Gastrocnemius medialis (tissue), 4 donors: ENCODE measurements at regions not wholly inside any gene's neighbourhood (a gene's known extent, or its start where the extent isn't known, plus 50 kb on each side); places are given as distances from the start of the nearest gene placed in this dataset.

ENCODE experiments used
- ATAC-seq, 2 donors: fragments of 150-250 bp; one replicate each; pipeline ENCODE4 v1.9.1; 2016
- DNase-seq, 2 donors: peaks; one replicate each; pipeline ENCODE4 v3.0.0-alpha.2; 2019
- H3K27ac ChIP-seq, 4 donors: fragments of 200-600 bp; sonication (generic); 1 replicate in 1 of 4; 2 replicates in 3 of 4; pipeline ENCODE4 v1.5.1; 2016 to 2018; ENCODE audit warnings: mild to moderate bottlenecking in 2 of 4, moderate library complexity in 1 of 4
- H3K27me3 ChIP-seq, 3 donors: fragments of 200-600 bp; sonication (generic) in 2 of 3; 1 replicate in 1 of 3; 2 replicates in 2 of 3; pipeline versions ENCODE4 v1.5.1 to v1.6.0; 2016 to 2019; ENCODE audit warnings: mild to moderate bottlenecking in 1 of 3, moderate library complexity in 1 of 3
- H3K36me3 ChIP-seq, 2 donors: fragments of 200-600 bp; sonication (generic) in 1 of 2; one replicate each; pipeline ENCODE4 v1.5.1; 2017 to 2018
- H3K4me1 ChIP-seq, 2 donors: fragments of 200-600 bp; sonication (generic) in 1 of 2; one replicate each; pipeline ENCODE4 v1.5.1; 2016 to 2017; ENCODE audit warnings: mild to moderate bottlenecking in 2 of 2
- H3K4me3 ChIP-seq, 4 donors: fragments of 200-600 bp; sonication (generic) in 3 of 4; 1 replicate in 1 of 4; 2 replicates in 3 of 4; pipeline ENCODE4 v1.5.1; 2016 to 2019; ENCODE audit warnings: mild to moderate bottlenecking in 2 of 4
- H3K9me3 ChIP-seq, 3 donors: fragments of 200-600 bp; sonication (generic) in 2 of 3; 1 replicate in 1 of 3; 2 replicates in 2 of 3; pipeline ENCODE4 v1.5.1; 2016 to 2019
- POLR2A ChIP-seq, 2 donors: fragments of 450-650 bp; IDR thresholded peaks; one replicate each; pipeline ENCODE4 v1.6.1; 2017; ENCODE audit warnings: antibody characterized with exemption in 2 of 2, mild to moderate bottlenecking in 2 of 2, moderate library complexity in 2 of 2
- in situ Hi-C, 4 donors: fragments of 200-750 bp; cut with MboI; loops; one replicate each; pipeline versions ENCODE4 v1.15.0 to v1.8.0; 2017; ENCODE audit warnings: low sequenced_read_pairs in 4 of 4
- intact Hi-C: fragments of 100-400 bp; cut with DNase I; formaldehyde crosslinking; loops from one replicate; pipeline ENCODE4 v1.15.1; 2023; ENCODE audit warnings: low total_unique reads
- TF ChIP-seq, protein P1 (sequence below), 5 experiments: fragments of 450-650 bp in 3 of 5; fragments of 200-600 bp in 2 of 5; sonication (generic) in 2 of 5; IDR thresholded peaks in 4 of 5; conservative IDR thresholded peaks in 1 of 5; 1 replicate in 4 of 5; 2 replicates in 1 of 5; pipeline ENCODE4 v1.5.1; 2016 to 2019; ENCODE audit warnings: antibody characterized with exemption in 5 of 5, mild to moderate bottlenecking in 3 of 5, moderate library complexity in 3 of 5

DNA sequence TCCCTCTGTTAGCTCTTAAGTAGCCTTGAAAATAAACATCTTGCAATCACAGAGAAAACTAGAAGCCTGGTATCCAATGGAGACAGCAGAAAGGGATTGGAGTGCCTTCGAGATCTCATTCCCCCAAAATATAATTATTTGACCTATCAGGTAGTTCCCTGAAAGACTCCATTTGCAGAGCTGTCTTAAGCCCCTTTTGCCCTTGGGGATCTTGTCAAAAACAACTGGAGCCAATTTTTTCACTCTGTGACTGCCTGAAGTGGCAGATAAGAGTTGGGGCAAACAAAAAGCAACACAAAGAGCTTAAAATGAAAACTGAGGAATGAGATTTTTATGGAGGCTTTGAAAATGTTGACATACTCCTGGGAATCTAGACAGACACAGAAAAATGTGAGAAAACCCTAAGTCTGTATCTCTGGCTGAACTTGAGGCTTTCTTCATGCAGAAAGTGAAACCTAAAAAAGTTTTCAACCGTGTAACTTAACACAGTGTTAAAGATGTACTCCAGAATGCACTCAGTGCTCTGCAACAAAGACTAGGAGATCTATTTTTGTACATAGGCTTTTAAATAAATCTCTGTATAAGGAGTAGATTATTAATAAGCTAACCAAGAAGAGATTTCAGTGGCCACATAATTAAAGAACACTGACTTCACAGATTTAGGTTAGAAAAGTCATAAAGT is 971.1 kb upstream of the MAN1A1 start:
- H3K27me3 ChIP-seq, result no peaks in the 10 kb centered on the region
- H3K9me3 ChIP-seq, result no peaks in the 10 kb centered on the region
- no peak for ATAC-seq
- no peak overlapping the region for H3K27ac ChIP-seq
- H3K36me3 ChIP-seq, result no peaks in the 10 kb centered on the region
- no peak overlapping the region for H3K4me3 ChIP-seq
- H3K4me1 ChIP-seq, result no peaks in the 10 kb centered on the region
- TF ChIP-seq, protein P1, sequence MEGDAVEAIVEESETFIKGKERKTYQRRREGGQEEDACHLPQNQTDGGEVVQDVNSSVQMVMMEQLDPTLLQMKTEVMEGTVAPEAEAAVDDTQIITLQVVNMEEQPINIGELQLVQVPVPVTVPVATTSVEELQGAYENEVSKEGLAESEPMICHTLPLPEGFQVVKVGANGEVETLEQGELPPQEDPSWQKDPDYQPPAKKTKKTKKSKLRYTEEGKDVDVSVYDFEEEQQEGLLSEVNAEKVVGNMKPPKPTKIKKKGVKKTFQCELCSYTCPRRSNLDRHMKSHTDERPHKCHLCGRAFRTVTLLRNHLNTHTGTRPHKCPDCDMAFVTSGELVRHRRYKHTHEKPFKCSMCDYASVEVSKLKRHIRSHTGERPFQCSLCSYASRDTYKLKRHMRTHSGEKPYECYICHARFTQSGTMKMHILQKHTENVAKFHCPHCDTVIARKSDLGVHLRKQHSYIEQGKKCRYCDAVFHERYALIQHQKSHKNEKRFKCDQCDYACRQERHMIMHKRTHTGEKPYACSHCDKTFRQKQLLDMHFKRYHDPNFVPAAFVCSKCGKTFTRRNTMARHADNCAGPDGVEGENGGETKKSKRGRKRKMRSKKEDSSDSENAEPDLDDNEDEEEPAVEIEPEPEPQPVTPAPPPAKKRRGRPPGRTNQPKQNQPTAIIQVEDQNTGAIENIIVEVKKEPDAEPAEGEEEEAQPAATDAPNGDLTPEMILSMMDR (IDR thresholded peaks at IDR 0.05 in 4 of 5, conservative IDR thresholded peaks at IDR 0.05 in 1 of 5), result no peak
- TF ChIP-seq POLR2A (IDR thresholded peaks at IDR 0.05), result no peak
- in situ Hi-C loops (no loop called here), intact Hi-C loops (no loop called here)
- DNase-seq, result no peak

DNA sequence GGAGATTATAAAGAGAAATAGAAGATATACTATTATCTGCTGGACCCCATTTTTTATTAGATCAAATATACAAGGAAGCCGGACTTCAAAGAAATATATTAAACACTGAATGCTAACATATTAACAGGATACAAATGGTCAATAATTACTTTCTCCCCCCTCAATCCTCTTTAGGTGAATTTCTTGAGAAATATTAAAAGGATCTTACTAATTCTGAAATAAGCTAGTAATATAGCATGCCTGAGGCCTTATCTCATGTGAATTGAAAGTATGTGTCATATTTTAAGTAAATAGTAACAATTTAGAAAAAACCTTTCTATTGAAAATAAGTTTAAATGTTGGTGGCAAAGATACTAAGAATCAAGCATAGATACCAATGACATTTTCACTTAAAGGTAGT is 954.7 kb upstream of the MAN1A1 start:
- Histone ChIP-seq H3K27ac (no peak overlapping the region), H3K4me1 (no peaks in the 10 kb centered on the region), H3K9me3 (no peaks in the 10 kb centered on the region), H3K4me3 (no peak overlapping the region), H3K36me3 (no peaks in the 10 kb centered on the region), H3K27me3 (no peaks in the 10 kb centered on the region)
- no peak for DNase-seq
- in situ Hi-C loops, result no loop called here
- TF ChIP-seq, protein P1 (IDR thresholded peaks at IDR 0.05 in 4 of 5, conservative IDR thresholded peaks at IDR 0.05 in 1 of 5), result no peak
- TF ChIP-seq POLR2A (IDR thresholded peaks at IDR 0.05), result no peak
- intact Hi-C loops, result no loop called here
- ATAC-seq, result no peak

DNA sequence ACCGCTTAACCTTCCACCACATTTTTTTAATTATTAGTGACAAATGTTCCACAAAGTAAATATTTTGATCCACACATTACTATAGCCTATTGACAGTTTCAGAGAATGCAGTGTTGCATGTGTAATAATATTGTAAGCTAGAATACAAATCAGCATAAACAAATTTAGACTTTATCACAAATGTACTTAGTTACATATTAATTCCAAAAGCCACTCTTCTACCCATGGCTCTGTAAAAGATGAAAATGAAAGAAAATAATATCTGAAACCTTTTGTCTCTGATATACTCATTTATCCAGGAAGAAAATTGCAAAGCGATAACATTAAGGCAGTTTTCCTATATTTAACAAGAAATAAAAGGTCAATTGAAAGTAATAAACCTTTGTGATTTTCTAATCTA is 954.0 kb upstream of the MAN1A1 start:
- Histone ChIP-seq H3K27me3 (no peaks in the 10 kb centered on the region), H3K36me3 (no peaks in the 10 kb centered on the region), H3K27ac (no peak overlapping the region), H3K4me1 (no peaks in the 10 kb centered on the region), H3K4me3 (no peak overlapping the region), H3K9me3 (no peaks in the 10 kb centered on the region)
- no peak for TF ChIP-seq POLR2A (IDR thresholded peaks at IDR 0.05)
- TF ChIP-seq, protein P1 (IDR thresholded peaks at IDR 0.05 in 4 of 5, conservative IDR thresholded peaks at IDR 0.05 in 1 of 5), result no peak
- DNase-seq (no peak), ATAC-seq (no peak)
- in situ Hi-C loops (no loop called here), intact Hi-C loops (no loop called here)

DNA sequence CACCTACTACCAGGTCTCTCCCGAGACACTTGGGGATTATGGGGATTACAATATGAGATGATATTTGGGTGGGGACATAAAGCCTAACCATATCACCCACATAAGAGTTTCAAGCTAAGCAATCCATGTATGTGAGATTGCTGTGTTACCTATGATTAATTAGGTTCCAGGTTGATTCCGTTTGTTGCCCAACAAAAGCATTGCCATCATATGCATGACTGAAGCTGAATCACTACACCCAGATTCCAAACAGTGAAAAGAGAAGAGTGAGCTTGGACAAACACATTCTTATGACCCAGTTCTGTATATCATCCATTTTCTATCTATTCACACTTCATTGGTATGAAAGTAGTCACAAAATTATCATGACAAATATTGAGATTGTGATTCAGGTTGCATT is 952.5 kb upstream of the MAN1A1 start:
- ATAC-seq (no peak), DNase-seq (no peak)
- in situ Hi-C loops, result no loop called here
- H3K36me3 ChIP-seq, result no peaks in the 10 kb centered on the region
- no peaks in the 10 kb centered on the region for H3K9me3 ChIP-seq
- TF ChIP-seq, protein P1 (IDR thresholded peaks at IDR 0.05 in 4 of 5, conservative IDR thresholded peaks at IDR 0.05 in 1 of 5), result no peak
- no peak for TF ChIP-seq POLR2A (IDR thresholded peaks at IDR 0.05)
- H3K27ac ChIP-seq, result no peak overlapping the region
- intact Hi-C loops, result no loop called here
- H3K4me3 ChIP-seq, result no peak overlapping the region
- H3K27me3 ChIP-seq, result no peaks in the 10 kb centered on the region
- no peaks in the 10 kb centered on the region for H3K4me1 ChIP-seq

DNA sequence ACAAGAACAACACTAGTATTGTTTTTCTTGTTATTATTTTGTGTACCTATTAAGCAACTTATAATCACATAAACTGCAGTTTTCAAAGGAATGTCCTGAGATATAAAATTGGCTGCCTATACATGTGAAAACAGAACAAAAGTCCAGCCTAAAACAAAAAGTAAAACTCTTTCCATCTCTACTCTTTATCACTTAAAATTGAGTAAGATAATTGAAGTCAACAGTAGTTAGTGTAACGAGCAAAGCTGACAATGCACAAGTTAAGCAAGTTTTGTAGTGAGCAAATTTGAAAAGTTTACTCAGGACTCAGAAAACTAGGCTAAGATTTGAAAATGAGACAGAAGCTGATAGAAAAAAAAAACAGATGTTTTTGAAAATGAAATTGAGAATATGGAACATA is 941.4 kb upstream of the MAN1A1 start:
- H3K27ac ChIP-seq, result no peak overlapping the region
- no peak overlapping the region for H3K4me3 ChIP-seq
- ATAC-seq (no peak), DNase-seq (no peak)
- no peaks in the 10 kb centered on the region for H3K9me3 ChIP-seq
- H3K27me3 ChIP-seq, result no peaks in the 10 kb centered on the region
- intact Hi-C loops (no loop called here), in situ Hi-C loops (no loop called here)
- TF ChIP-seq, protein P1 (IDR thresholded peaks at IDR 0.05 in 4 of 5, conservative IDR thresholded peaks at IDR 0.05 in 1 of 5), result no peak
- TF ChIP-seq POLR2A (IDR thresholded peaks at IDR 0.05), result no peak
- no peaks in the 10 kb centered on the region for H3K4me1 ChIP-seq
- no peaks in the 10 kb centered on the region for H3K36me3 ChIP-seq
